Activated naive CD8-positive, alpha-beta T cell treated with anti-CD3 and anti-CD28 coated beads, Interleukin-2, amount 10 ng/mL, durations not matched to agents 7 days and 5 days (primary cell): ENCODE measurements at regions not wholly inside any gene's neighbourhood (a gene's known extent, or its start where the extent isn't known, plus 50 kb on each side); places are given as distances from the start of the nearest gene placed in this dataset.

ENCODE experiments used
- ATAC-seq: fragments of 150-1000 bp; cut with Tn5 transposase; one replicate; pipeline ENCODE4 v1.10.0; 2021; ENCODE audit warnings: low read depth, moderate library complexity
- POLR2A ChIA-PET: fragments of 350-600 bp; sonication (Branson Sonifier 250); formaldehyde crosslinking; loops from one replicate; lab custom pipeline; 2021; ENCODE audit warnings: antibody characterized with exemption; lab: Charles Lee
- DNase-seq: peaks from one replicate; pipeline ENCODE4 v3.0.0; 2021
- H3K27ac Mint-ChIP-seq: one replicate; pipeline ENCODE4 v1.8.0; 2022; ENCODE audit warnings: mild to moderate bottlenecking, mixed read lengths
- H3K27me3 Mint-ChIP-seq: one replicate; pipeline ENCODE4 v1.8.0; 2022; ENCODE audit warnings: mild to moderate bottlenecking, moderate library complexity, mixed read lengths
- H3K36me3 Mint-ChIP-seq: one replicate; pipeline ENCODE4 v1.8.0; 2021; ENCODE audit warnings: mild to moderate bottlenecking, mixed read lengths
- H3K4me1 Mint-ChIP-seq: one replicate; pipeline ENCODE4 v1.8.0; 2021; ENCODE audit warnings: mixed read lengths
- H3K4me3 Mint-ChIP-seq: one replicate; pipeline ENCODE4 v1.8.0; 2022; ENCODE audit warnings: mild to moderate bottlenecking, moderate library complexity, mixed read lengths
- H3K9me3 Mint-ChIP-seq: one replicate; pipeline ENCODE4 v1.8.0; 2021; ENCODE audit warnings: mixed read lengths

DNA sequence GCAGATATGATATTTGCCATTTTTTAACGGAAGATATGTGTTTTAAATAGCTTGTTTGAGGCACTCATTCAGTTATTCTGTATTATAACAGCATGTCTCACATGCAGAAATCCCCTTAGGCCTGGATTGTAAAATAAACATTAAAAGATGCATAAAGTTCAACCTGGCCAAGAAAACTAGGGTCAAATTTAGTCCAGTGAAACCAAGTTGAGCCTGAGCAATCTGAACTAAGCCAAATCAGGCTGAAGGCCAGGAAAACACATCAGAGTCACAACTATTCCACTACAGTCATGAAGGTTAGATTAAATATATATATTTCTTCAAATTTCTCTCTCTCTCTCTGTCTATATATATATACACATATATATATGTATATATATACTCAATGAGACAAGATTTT, 504.8 kb downstream of the SLITRK1 start:
- Mint-ChIP-seq H3K9me3 (peaks cover 5% of the 10 kb centered on the region), H3K27me3 (no peaks in the 10 kb centered on the region), H3K4me1 (no peaks in the 10 kb centered on the region), H3K36me3 (no peaks in the 10 kb centered on the region), H3K27ac (no peak overlapping the region), H3K4me3 (no peak overlapping the region)
- ATAC-seq (no peak), DNase-seq (no peak)
- POLR2A ChIA-PET = no interaction called here

DNA sequence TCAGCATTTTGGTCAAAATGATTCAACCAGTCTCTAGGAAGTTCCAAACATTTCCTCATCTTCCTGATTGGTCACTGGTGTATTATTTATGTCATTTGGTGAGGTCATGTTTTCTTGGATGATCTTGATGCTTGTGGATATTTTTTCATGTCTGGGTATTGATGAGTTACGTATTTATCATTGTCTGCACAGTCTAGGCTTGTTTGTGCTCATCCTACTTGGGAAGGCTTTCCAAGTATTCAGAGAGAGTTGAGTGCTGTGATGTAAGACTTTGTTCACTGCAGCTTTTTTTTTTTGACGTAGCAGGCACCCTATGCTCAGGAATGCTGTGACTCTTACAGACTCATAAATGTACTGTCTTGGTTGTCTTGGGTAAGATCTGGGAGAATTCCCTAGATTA, 509.5 kb downstream of the SLITRK1 start:
- ATAC-seq (no peak), DNase-seq (no peak)
- H3K9me3 Mint-ChIP-seq = peaks cover 5% of the 10 kb centered on the region
- no peaks in the 10 kb centered on the region for H3K4me1 Mint-ChIP-seq
- H3K27ac Mint-ChIP-seq = no peak overlapping the region
- H3K4me3 Mint-ChIP-seq = no peak overlapping the region
- H3K36me3 Mint-ChIP-seq = no peaks in the 10 kb centered on the region
- no peaks in the 10 kb centered on the region for H3K27me3 Mint-ChIP-seq
- POLR2A ChIA-PET = no interaction called here

DNA sequence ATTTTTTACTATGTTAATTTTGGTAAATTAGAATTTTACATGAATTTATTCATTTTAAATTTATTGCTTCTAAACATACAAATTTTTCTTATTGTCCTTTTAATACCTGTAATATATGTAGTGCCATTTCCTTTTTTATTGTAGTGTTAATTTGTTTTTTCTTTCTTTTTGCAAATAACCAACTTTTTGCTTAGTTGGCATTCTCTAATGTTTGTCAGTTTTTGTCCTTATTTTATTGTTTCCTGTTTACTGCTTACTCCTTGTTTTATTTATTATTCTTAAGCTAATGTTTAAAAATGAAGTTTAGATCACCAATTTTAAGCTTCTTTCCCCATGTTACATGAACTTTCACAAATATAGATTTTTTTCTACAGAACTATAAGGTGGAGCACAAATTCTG, 516.6 kb downstream of the SLITRK1 start:
- Mint-ChIP-seq H3K4me3 (no peak overlapping the region), H3K4me1 (no peaks in the 10 kb centered on the region), H3K27me3 (no peaks in the 10 kb centered on the region), H3K27ac (no peak overlapping the region), H3K9me3 (peaks cover 4% of the 10 kb centered on the region), H3K36me3 (no peaks in the 10 kb centered on the region)
- POLR2A ChIA-PET = no interaction called here
- DNase-seq (no peak), ATAC-seq (no peak)

- POLR2A ChIA-PET = no interaction called here
- Mint-ChIP-seq H3K27ac (no peak overlapping the region), H3K36me3 (no peaks in the 10 kb centered on the region), H3K9me3 (no peaks in the 10 kb centered on the region), H3K27me3 (no peaks in the 10 kb centered on the region), H3K4me3 (no peak overlapping the region), H3K4me1 (no peaks in the 10 kb centered on the region)
- no peak for DNase-seq
- ATAC-seq = no peak
Measured at GRCh38 chr13:83355041-83355440, 527.2 kb downstream of the SLITRK1 start.

DNA sequence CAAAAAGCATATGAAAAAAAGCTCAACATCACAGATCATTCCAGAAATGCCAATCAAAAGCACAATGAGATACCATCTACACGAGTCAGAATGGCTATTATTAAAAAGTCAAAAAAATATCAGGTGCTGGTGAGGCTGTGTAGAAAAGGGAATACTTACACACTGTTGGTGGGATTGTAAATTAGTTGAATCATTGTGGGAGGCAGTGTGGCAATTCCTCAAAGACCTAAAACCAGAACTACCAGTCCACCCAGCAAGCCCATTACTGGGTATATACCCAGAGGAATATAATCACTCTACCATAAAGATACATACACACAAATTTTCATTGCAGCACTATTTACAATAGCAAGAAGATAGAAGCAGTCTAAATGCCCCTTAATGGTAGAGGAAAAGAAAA, 529.9 kb downstream of the SLITRK1 start:
- POLR2A ChIA-PET = no interaction called here
- H3K4me3 Mint-ChIP-seq = no peak overlapping the region
- H3K4me1 Mint-ChIP-seq = no peaks in the 10 kb centered on the region
- no peaks in the 10 kb centered on the region for H3K36me3 Mint-ChIP-seq
- ATAC-seq = no peak
- peaks cover under 1% of the 10 kb centered on the region for H3K9me3 Mint-ChIP-seq
- DNase-seq = no peak
- H3K27me3 Mint-ChIP-seq = no peaks in the 10 kb centered on the region
- H3K27ac Mint-ChIP-seq = no peak overlapping the region

- ATAC-seq (no peak), DNase-seq (no peak)
- Mint-ChIP-seq H3K27ac (no peak overlapping the region), H3K9me3 (peaks cover 2% of the 10 kb centered on the region), H3K27me3 (no peaks in the 10 kb centered on the region), H3K36me3 (no peaks in the 10 kb centered on the region), H3K4me1 (no peaks in the 10 kb centered on the region), H3K4me3 (no peak overlapping the region)
- POLR2A ChIA-PET = no interaction called here
Measured at GRCh38 chr13:83350569-83350968, 531.7 kb downstream of the SLITRK1 start.

GRCh38 chr13:83344518-83344917, 537.8 kb downstream of the SLITRK1 start:
- no peaks in the 10 kb centered on the region for H3K4me1 Mint-ChIP-seq
- H3K27ac Mint-ChIP-seq = no peak overlapping the region
- no peak for ATAC-seq
- no peaks in the 10 kb centered on the region for H3K36me3 Mint-ChIP-seq
- H3K9me3 Mint-ChIP-seq = peaks cover 2% of the 10 kb centered on the region
- no peak for DNase-seq
- POLR2A ChIA-PET = no interaction called here
- no peak overlapping the region for H3K4me3 Mint-ChIP-seq
- H3K27me3 Mint-ChIP-seq = no peaks in the 10 kb centered on the region

GRCh38 chr13:83340170-83340569, 542.1 kb downstream of the SLITRK1 start:
- H3K4me1 Mint-ChIP-seq = no peaks in the 10 kb centered on the region
- no peaks in the 10 kb centered on the region for H3K9me3 Mint-ChIP-seq
- no peak for DNase-seq
- no peak for ATAC-seq
- H3K27me3 Mint-ChIP-seq = no peaks in the 10 kb centered on the region
- no peaks in the 10 kb centered on the region for H3K36me3 Mint-ChIP-seq
- no peak overlapping the region for H3K4me3 Mint-ChIP-seq
- POLR2A ChIA-PET = no interaction called here
- H3K27ac Mint-ChIP-seq = no peak overlapping the region

DNA sequence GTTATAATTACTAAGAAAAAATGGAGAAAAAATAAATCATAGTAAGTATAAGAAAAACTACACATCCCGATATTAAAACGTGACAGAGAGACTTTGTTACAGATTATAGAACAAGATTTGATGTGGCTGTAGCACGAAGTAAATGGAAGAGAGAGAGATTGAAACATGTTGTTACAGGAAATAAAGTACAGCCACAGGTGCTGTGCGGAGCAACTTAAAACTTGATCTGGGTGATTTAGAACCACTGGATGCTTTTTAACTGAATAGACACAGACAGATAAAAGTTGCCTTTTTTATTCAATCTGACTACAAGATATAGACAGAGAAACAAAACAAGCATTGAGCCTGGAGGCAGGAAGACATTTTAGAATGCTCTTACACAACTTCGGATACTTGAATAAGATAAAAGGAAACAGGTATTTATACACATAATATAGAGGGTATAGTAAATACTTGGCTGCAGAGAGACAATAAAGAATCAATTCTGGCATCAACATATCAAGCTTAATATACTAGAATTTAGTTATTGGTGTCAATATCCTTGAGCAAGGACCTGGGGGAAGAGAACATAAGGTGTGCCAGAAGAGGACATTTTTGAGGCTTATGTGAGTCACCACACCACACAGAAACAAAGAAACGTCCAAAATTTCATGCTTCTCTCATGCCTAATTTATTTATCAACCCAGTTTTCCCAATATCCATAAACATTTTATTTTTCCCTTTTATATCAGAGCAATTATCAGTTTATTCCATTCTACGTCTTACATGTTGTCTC, 548.5 kb downstream of the SLITRK1 start:
- H3K4me1 Mint-ChIP-seq = no peaks in the 10 kb centered on the region
- H3K9me3 Mint-ChIP-seq = peaks cover 2% of the 10 kb centered on the region
- H3K27ac Mint-ChIP-seq = no peak overlapping the region
- DNase-seq (no peak), ATAC-seq (no peak)
- H3K27me3 Mint-ChIP-seq = no peaks in the 10 kb centered on the region
- POLR2A ChIA-PET = no interaction called here
- H3K36me3 Mint-ChIP-seq = no peaks in the 10 kb centered on the region
- no peak overlapping the region for H3K4me3 Mint-ChIP-seq

- DNase-seq = no peak
- ATAC-seq = no peak
- Mint-ChIP-seq H3K4me1 (no peaks in the 10 kb centered on the region), H3K36me3 (no peaks in the 10 kb centered on the region), H3K9me3 (peaks cover 2% of the 10 kb centered on the region), H3K27ac (no peak overlapping the region), H3K27me3 (no peaks in the 10 kb centered on the region), H3K4me3 (no peak overlapping the region)
- POLR2A ChIA-PET = no interaction called here
Measured at GRCh38 chr13:83332751-83333150, 549.5 kb downstream of the SLITRK1 start.

- no peak overlapping the region for H3K27ac Mint-ChIP-seq
- POLR2A ChIA-PET = no interaction called here
- peaks cover 2% of the 10 kb centered on the region for H3K9me3 Mint-ChIP-seq
- no peak for DNase-seq
- no peaks in the 10 kb centered on the region for H3K36me3 Mint-ChIP-seq
- no peak for ATAC-seq
- no peak overlapping the region for H3K4me3 Mint-ChIP-seq
- no peaks in the 10 kb centered on the region for H3K27me3 Mint-ChIP-seq
- no peaks in the 10 kb centered on the region for H3K4me1 Mint-ChIP-seq
Measured at GRCh38 chr13:83327091-83327490, 555.2 kb downstream of the SLITRK1 start.

GRCh38 chr13:83325125-83325853, 557.0 kb downstream of the SLITRK1 start:
- ATAC-seq = no peak
- Mint-ChIP-seq H3K36me3 (no peaks in the 10 kb centered on the region), H3K9me3 (no peaks in the 10 kb centered on the region), H3K4me3 (no peak overlapping the region), H3K27me3 (no peaks in the 10 kb centered on the region), H3K27ac (no peak overlapping the region), H3K4me1 (no peaks in the 10 kb centered on the region)
- POLR2A ChIA-PET = no interaction called here
- no peak for DNase-seq

DNA sequence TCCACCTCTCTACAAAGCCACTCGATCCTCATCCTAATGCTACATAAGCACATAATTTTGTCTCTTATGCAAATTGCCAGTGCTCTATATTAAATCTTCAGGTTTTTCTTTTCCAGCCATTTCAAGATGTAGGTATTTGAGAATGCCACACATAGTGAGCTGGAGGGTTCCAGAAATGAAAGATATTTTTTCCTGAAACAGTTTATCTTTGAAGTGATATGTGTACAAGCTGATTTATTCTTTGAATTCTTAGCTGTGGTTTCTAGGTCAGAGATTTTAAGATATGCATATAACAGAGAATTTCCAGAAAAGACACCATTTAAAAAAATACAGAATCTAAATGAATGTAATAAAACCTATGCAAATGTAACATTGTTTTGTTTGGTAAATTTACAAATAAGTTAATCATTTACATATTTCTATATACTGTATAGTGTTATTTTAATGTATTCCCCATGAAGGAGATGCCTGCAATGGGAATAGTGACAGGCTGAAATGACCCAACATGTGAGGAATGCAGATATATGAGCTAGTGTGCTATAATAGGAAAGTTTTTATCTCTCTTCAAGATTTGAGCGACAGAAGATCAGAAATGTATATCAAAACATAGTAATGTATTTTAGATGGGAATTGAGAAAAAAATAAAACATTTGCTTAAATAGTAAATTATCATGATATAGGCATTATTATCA, 570.2 kb downstream of the SLITRK1 start:
- no peaks in the 10 kb centered on the region for H3K4me1 Mint-ChIP-seq
- H3K4me3 Mint-ChIP-seq = no peak overlapping the region
- ATAC-seq = no peak
- no peaks in the 10 kb centered on the region for H3K9me3 Mint-ChIP-seq
- H3K27me3 Mint-ChIP-seq = no peaks in the 10 kb centered on the region
- H3K36me3 Mint-ChIP-seq = no peaks in the 10 kb centered on the region
- DNase-seq = no peak
- POLR2A ChIA-PET = no interaction called here
- H3K27ac Mint-ChIP-seq = no peak overlapping the region

- no peak overlapping the region for H3K4me3 Mint-ChIP-seq
- no peaks in the 10 kb centered on the region for H3K27me3 Mint-ChIP-seq
- POLR2A ChIA-PET = no interaction called here
- no peaks in the 10 kb centered on the region for H3K4me1 Mint-ChIP-seq
- no peaks in the 10 kb centered on the region for H3K36me3 Mint-ChIP-seq
- no peaks in the 10 kb centered on the region for H3K9me3 Mint-ChIP-seq
- DNase-seq = no peak
- ATAC-seq = no peak
- H3K27ac Mint-ChIP-seq = no peak overlapping the region
Measured at GRCh38 chr13:83298617-83299016, 583.7 kb downstream of the SLITRK1 start.
